IMR-90 (cell line): ENCODE measurements at regions not wholly inside any gene's neighbourhood (a gene's known extent, or its start where the extent isn't known, plus 50 kb on each side); places are given as distances from the start of the nearest gene placed in this dataset.

ENCODE experiments used
- ATAC-seq: fragments of 200-7000 bp; cut with Tn5 transposase; 2 replicates; pipeline ENCODE4 v1.9.1; 2020; ENCODE audit warnings: low read depth, mild to moderate bottlenecking, moderate library complexity
- BruUV-seq: library from RNA; stranded (reverse); fragments of 400-500 nt; replicated peaks from 2 replicates; lab custom pipeline; 2021; lab: Mats Ljungman, UMichigan
- CTCF ChIA-PET: fragments of 300-600 bp; formaldehyde crosslinking; extraction: SDS; loops from one replicate; lab custom pipeline; 2021; ENCODE audit warnings: antibody characterized with exemption; lab: Yijun Ruan, JAX
- POLR2A ChIA-PET: fragments of 300-600 bp; sonication (Branson Sonifier 250); formaldehyde crosslinking; loops from one replicate; lab custom pipeline; 2022; ENCODE audit warnings: antibody characterized with exemption; ENCODE audit not compliant: unreplicated experiment; lab: Charles Lee
- DNase-seq: peaks from one replicate; pipeline ENCODE4 v3.0.0; 2013
- H2AFZ ChIP-seq: replicated peaks from 2 replicates; pipeline ENCODE3; 2013; ENCODE audit warnings: low read length, mild to moderate bottlenecking; ENCODE audit not compliant: poor library complexity
- H2AK5ac ChIP-seq: 2 replicates; pipeline ENCODE4 v1.6.1; 2013; ENCODE audit warnings: low read depth, low read length, inconsistent platforms
- H2AK9ac ChIP-seq: replicated peaks from 2 replicates; pipeline ENCODE3; 2013; ENCODE audit warnings: mild to moderate bottlenecking, low read depth, low read length, moderate library complexity; ENCODE audit not compliant: poor library complexity
- H2BK120ac ChIP-seq: 2 replicates; pipeline ENCODE4 v1.6.1; 2013; ENCODE audit warnings: low read depth, low read length, inconsistent platforms
- H2BK15ac ChIP-seq: 3 replicates; pipeline ENCODE4 v1.6.1; 2013; ENCODE audit warnings: low read depth, low read length, inconsistent platforms
- H2BK20ac ChIP-seq: 2 replicates; pipeline ENCODE4 v1.6.1; 2013; ENCODE audit warnings: low read depth, mild to moderate bottlenecking, inconsistent platforms, low read length, moderate library complexity
- H2BK5ac ChIP-seq: 2 replicates; pipeline ENCODE4 v1.6.1; 2013; ENCODE audit warnings: mild to moderate bottlenecking, low read depth, low read length, inconsistent platforms; ENCODE audit not compliant: poor library complexity, severe bottlenecking
- H3K14ac ChIP-seq: replicated peaks from 2 replicates; pipeline ENCODE4 v1.6.1; 2013; ENCODE audit warnings: low read depth, low read length, inconsistent platforms
- H3K18ac ChIP-seq: 2 replicates; pipeline ENCODE4 v1.6.1; 2013; ENCODE audit warnings: low read depth, low read length, control low read depth
- H3K23ac ChIP-seq: 2 replicates; pipeline ENCODE4 v1.6.1; 2013; ENCODE audit warnings: low read depth, low read length, inconsistent platforms
- H3K27ac ChIP-seq: 2 replicates; pipeline ENCODE4 v1.5.1; 2013; ENCODE audit warnings: mild to moderate bottlenecking, control low read depth, low read length; ENCODE audit not compliant: insufficient read depth
- H3K27me3 ChIP-seq: 2 replicates; pipeline ENCODE4 v1.6.1; 2013; ENCODE audit warnings: low read length; ENCODE audit not compliant: control insufficient read depth, insufficient read depth
- H3K36me3 ChIP-seq: 2 replicates; pipeline ENCODE4 v1.6.1; 2013; ENCODE audit warnings: low read length, mixed read lengths; ENCODE audit not compliant: control insufficient read depth, insufficient read depth
- H3K4ac ChIP-seq: 2 replicates; pipeline ENCODE4 v1.6.1; 2013; ENCODE audit warnings: low read depth, low read length, inconsistent platforms
- H3K4me1 ChIP-seq: 2 replicates; pipeline ENCODE4 v1.6.1; 2013; ENCODE audit warnings: low read length, mixed read lengths; ENCODE audit not compliant: control insufficient read depth, insufficient read depth
- H3K4me2 ChIP-seq: 2 replicates; pipeline ENCODE4 v1.6.1; 2013; ENCODE audit warnings: low read depth, mild to moderate bottlenecking, control low read depth, low read length, moderate library complexity
- H3K4me3 ChIP-seq: 2 replicates; pipeline ENCODE4 v1.5.1; 2013; ENCODE audit warnings: low read depth, mild to moderate bottlenecking, control low read depth, low read length, moderate library complexity; ENCODE audit not compliant: insufficient read depth
- H3K56ac ChIP-seq: 2 replicates; pipeline ENCODE4 v1.6.1; 2013; ENCODE audit warnings: low read length, inconsistent platforms; ENCODE audit not compliant: insufficient read depth; ENCODE audit errors: extremely low read depth
- H3K79me1 ChIP-seq, 2 experiments: 2 replicates each; pipeline ENCODE4 v1.6.1; 2013; ENCODE audit warnings: low read length in 2 of 2, inconsistent platforms in 1 of 2, low read depth in 1 of 2
- H3K9ac ChIP-seq: 2 replicates; pipeline ENCODE4 v1.6.1; 2013; ENCODE audit warnings: low read depth, low read length, control low read depth
- H3K9me1 ChIP-seq: 2 replicates; pipeline ENCODE4 v1.6.1; 2013; ENCODE audit warnings: low read length, inconsistent platforms; ENCODE audit not compliant: insufficient read depth
- H3K9me3 ChIP-seq: 2 replicates; pipeline ENCODE4 v1.6.1; 2013; ENCODE audit warnings: low read length; ENCODE audit not compliant: control insufficient read depth, insufficient read depth
- H4K20me1 ChIP-seq: 2 replicates; pipeline ENCODE4 v1.6.1; 2013; ENCODE audit warnings: low read length, inconsistent platforms; ENCODE audit not compliant: insufficient read depth
- H4K5ac ChIP-seq: 2 replicates; pipeline ENCODE4 v1.6.1; 2013; ENCODE audit warnings: mild to moderate bottlenecking, low read depth, low read length, control low read depth
- H4K8ac ChIP-seq, 2 experiments: 2 replicates each; pipeline ENCODE4 v1.6.1; 2013; ENCODE audit warnings: low read depth in 2 of 2, low read length in 2 of 2, control low read depth in 1 of 2, inconsistent platforms in 1 of 2
- H4K91ac ChIP-seq: 2 replicates; pipeline ENCODE4 v1.6.1; 2013; ENCODE audit warnings: low read depth, low read length, inconsistent platforms; ENCODE audit not compliant: insufficient read depth
- CEBPB ChIP-seq: IDR thresholded peaks from 2 replicates; pipeline ENCODE4 v1.6.1; 2012; ENCODE audit warnings: low read depth, low read length, improper control_type of control experiment
- CTCF ChIP-seq: conservative IDR thresholded peaks from 2 replicates; pipeline ENCODE4 v1.5.1; 2012; ENCODE audit warnings: mild to moderate bottlenecking, low read depth, low read length, improper control_type of control experiment
- FOS ChIP-seq: fragments of 150-350 bp; IDR thresholded peaks from 2 replicates; pipeline ENCODE4 v1.6.1; 2016; ENCODE audit warnings: low read depth, low read length
- RFX5 ChIP-seq: IDR thresholded peaks from 2 replicates; pipeline ENCODE4 v1.8.0; 2012; ENCODE audit warnings: low read depth, mild to moderate bottlenecking, low read length, moderate library complexity
- WGBS, 2 experiments: methylation state at CpG; one replicate each; pipeline versions ENCODE4 v1.1.5 to v1.1.7; 2013; ENCODE audit warnings: missing lambda C conversion rate in 2 of 2; ENCODE audit not compliant: insufficient read length in 1 of 2; ENCODE audit errors: extremely low coverage in 2 of 2; 5-methylcytosine and 5-hydroxymethylcytosine counted together
- dilution Hi-C: fragments of 300-500 bp; cut with HindIII; formaldehyde crosslinking; loops from one replicate; pipeline ENCODE4 v1.14.3; 2018; ENCODE audit warnings: low sequenced_read_pairs; ENCODE audit not compliant: unreplicated experiment
- in situ Hi-C: fragments of 300-500 bp; cut with MboI; formaldehyde crosslinking; loops from 3 replicates; pipeline ENCODE4 v1.14.3; 2019; ENCODE audit warnings: low sequenced_read_pairs, inconsistent platforms, mixed read lengths
- intact Hi-C: fragments of 100-400 bp; cut with micrococcal nuclease; formaldehyde crosslinking; loops from 2 replicates; pipeline ENCODE4 v1.10.0; 2022

- no peak for TF ChIP-seq CEBPB
- no peak for TF ChIP-seq FOS
- TF ChIP-seq CTCF: no peak
- no peak for TF ChIP-seq RFX5
- no peaks in the 10 kb centered on the region for H4K20me1 ChIP-seq
- no peak overlapping the region for H3K4me2 ChIP-seq
- H3K4me1 ChIP-seq: no peaks in the 10 kb centered on the region
- no peak overlapping the region for H2AK9ac ChIP-seq
- no peaks in the 10 kb centered on the region for H3K79me1 ChIP-seq
- H2BK15ac ChIP-seq: no peak overlapping the region
- H4K8ac ChIP-seq: no peak overlapping the region
- ATAC-seq (no peak), DNase-seq (no peak)
- no peaks in the 10 kb centered on the region for H3K36me3 ChIP-seq
- H3K23ac ChIP-seq: no peak overlapping the region
- 0 out of 2 replicates have a peak, but pooled peaks cover 2% of the 10 kb centered on the region for H3K9me3 ChIP-seq
- no peak overlapping the region for H3K9ac ChIP-seq
- H3K56ac ChIP-seq: no peak overlapping the region
- no peak overlapping the region for H4K5ac ChIP-seq
- H2AK5ac ChIP-seq: no peak overlapping the region
- WGBS, 2 experiments: 80% methylated on average over 3 of the region's 12 CpGs; no CpG with 5 or more reads in 1 of the 2 experiments
- no peak overlapping the region for H2BK120ac ChIP-seq
- H3K4ac ChIP-seq: no peak overlapping the region
- no peaks in the 10 kb centered on the region for H3K9me1 ChIP-seq
- no peak overlapping the region for H3K4me3 ChIP-seq
- in situ Hi-C loops: no loop called here
- no peak overlapping the region for H3K14ac ChIP-seq
- intact Hi-C loops: no loop called here
- no peak overlapping the region for H4K91ac ChIP-seq
- POLR2A ChIA-PET: no interaction called here
- no peak overlapping the region for H3K27ac ChIP-seq
- no peak overlapping the region for H2BK5ac ChIP-seq
- CTCF ChIA-PET: no interaction called here
- no peak overlapping the region for H2AFZ ChIP-seq
- H3K27me3 ChIP-seq: no peaks in the 10 kb centered on the region
- dilution Hi-C loops: no loop called here
- no TSS peak for BruUV-seq
- no peak overlapping the region for H2BK20ac ChIP-seq
- H3K18ac ChIP-seq: no peak overlapping the region
These were observed 1332.8 kb downstream of the ZPLD1 start for GRCh38 chr3:103767635-103768034.
